Naive thymus-derived CD8-positive, alpha-beta T cell (primary cell): ENCODE measurements at regions not wholly inside any gene's neighbourhood (a gene's known extent, or its start where the extent isn't known, plus 50 kb on each side); places are given as distances from the start of the nearest gene placed in this dataset.

ENCODE experiments used
- ATAC-seq, 2 donors: fragments of 150-1000 bp; cut with Tn5 transposase in 1 of 2; sonication (Bioruptor Pico), chemical (Tn5 transposase) in 1 of 2; 1 replicate in 1 of 2; 2 replicates in 1 of 2; pipeline ENCODE4 v1.10.0; 2021; ENCODE audit warnings: mild to moderate bottlenecking in 2 of 2, moderate library complexity in 2 of 2
- POLR2A ChIA-PET: fragments of 350-600 bp; sonication (Branson Sonifier 250); formaldehyde crosslinking; loops from one replicate; lab custom pipeline; 2021; ENCODE audit warnings: antibody characterized with exemption; lab: Charles Lee
- DNase-seq, 10 donors: peaks; one replicate each; pipeline versions ENCODE4 v3.0.0 to v3.0.0-alpha.2; 2020 to 2022
- H3K27ac Mint-ChIP-seq, 10 donors: one replicate each; pipeline ENCODE4 v1.8.0; 2020 to 2022; ENCODE audit warnings: mild to moderate bottlenecking in 10 of 10, mixed read lengths in 10 of 10, moderate library complexity in 4 of 10, inconsistent platforms in 1 of 10
- H3K27me3 Mint-ChIP-seq, 5 donors: one replicate each; pipeline ENCODE4 v1.8.0; 2021 to 2022; ENCODE audit warnings: mixed read lengths in 5 of 5
- H3K36me3 Mint-ChIP-seq, 3 donors: one replicate each; pipeline ENCODE4 v1.8.0; 2020 to 2022; ENCODE audit warnings: mixed read lengths in 3 of 3, mild to moderate bottlenecking in 2 of 3, inconsistent platforms in 1 of 3
- H3K4me1 Mint-ChIP-seq, 4 donors: one replicate each; pipeline ENCODE4 v1.8.0; 2021 to 2022; ENCODE audit warnings: mixed read lengths in 4 of 4
- H3K4me3 Mint-ChIP-seq, 10 donors: one replicate each; pipeline ENCODE4 v1.8.0; 2020 to 2022; ENCODE audit warnings: mild to moderate bottlenecking in 10 of 10, mixed read lengths in 10 of 10, moderate library complexity in 6 of 10, inconsistent platforms in 1 of 10
- H3K9me3 Mint-ChIP-seq, 9 donors: one replicate each; pipeline ENCODE4 v1.8.0; 2020 to 2022; ENCODE audit warnings: mixed read lengths in 9 of 9, mild to moderate bottlenecking in 3 of 9, inconsistent platforms in 1 of 9, moderate library complexity in 1 of 9

- ATAC-seq (no peak), DNase-seq (no peak)
- Mint-ChIP-seq H3K27me3 (peaks cover 0 to 2% (median 0%) of the 10 kb centered on the region in 5 donors), H3K27ac (no peak overlapping the region), H3K9me3 (peaks cover 0 to 13% (median 3%) of the 10 kb centered on the region in 9 donors), H3K4me3 (no peak overlapping the region), H3K36me3 (no peaks in the 10 kb centered on the region), H3K4me1 (no peaks in the 10 kb centered on the region)
- POLR2A ChIA-PET, result no interaction called here
Observed at GRCh38 chr2:146908776-146909175, 936.1 kb upstream of the ACVR2A start.

- POLR2A ChIA-PET, result no interaction called here
- H3K9me3 Mint-ChIP-seq, result peaks cover 0 to 4% (median 0%) of the 10 kb centered on the region in 9 donors
- H3K27me3 Mint-ChIP-seq, result peaks cover 0 to 4% (median 0%) of the 10 kb centered on the region in 5 donors
- no peaks in the 10 kb centered on the region for H3K4me1 Mint-ChIP-seq
- no peak overlapping the region for H3K27ac Mint-ChIP-seq
- ATAC-seq, result no peak
- no peak for DNase-seq
- H3K4me3 Mint-ChIP-seq, result no peak overlapping the region
- no peaks in the 10 kb centered on the region for H3K36me3 Mint-ChIP-seq
Observed at GRCh38 chr2:146898083-146898482, 946.7 kb upstream of the ACVR2A start.

- POLR2A ChIA-PET, result no interaction called here
- no peak overlapping the region for H3K27ac Mint-ChIP-seq
- no peak for ATAC-seq
- H3K4me1 Mint-ChIP-seq, result no peaks in the 10 kb centered on the region
- no peak overlapping the region for H3K4me3 Mint-ChIP-seq
- H3K27me3 Mint-ChIP-seq, result peaks cover 0 to 4% (median 0%) of the 10 kb centered on the region in 5 donors
- no peaks in the 10 kb centered on the region for H3K36me3 Mint-ChIP-seq
- DNase-seq, result no peak
- H3K9me3 Mint-ChIP-seq, result peaks cover 0 to 7% (median 0%) of the 10 kb centered on the region in 9 donors
Observed at GRCh38 chr2:146894514-146894913, 950.3 kb upstream of the ACVR2A start.

GRCh38 chr2:146893500-146894041, 951.3 kb upstream of the ACVR2A start:
- no peaks in the 10 kb centered on the region for H3K4me1 Mint-ChIP-seq
- H3K27me3 Mint-ChIP-seq, result peaks cover 0 to 4% (median 0%) of the 10 kb centered on the region in 5 donors
- no peak overlapping the region for H3K27ac Mint-ChIP-seq
- DNase-seq, result no peak
- peaks cover 0 to 7% (median 0%) of the 10 kb centered on the region in 9 donors for H3K9me3 Mint-ChIP-seq
- no peaks in the 10 kb centered on the region for H3K36me3 Mint-ChIP-seq
- ATAC-seq, result no peak
- H3K4me3 Mint-ChIP-seq, result no peak overlapping the region
- POLR2A ChIA-PET, result no interaction called here

- ATAC-seq, result no peak
- Mint-ChIP-seq H3K27ac (no peak overlapping the region), H3K4me1 (no peaks in the 10 kb centered on the region), H3K36me3 (no peaks in the 10 kb centered on the region), H3K27me3 (no peaks in the 10 kb centered on the region), H3K9me3 (peaks cover 0 to 7% (median 0%) of the 10 kb centered on the region in 9 donors), H3K4me3 (no peak overlapping the region)
- POLR2A ChIA-PET, result no interaction called here
- no peak for DNase-seq
Observed at GRCh38 chr2:146890491-146890890, 954.3 kb upstream of the ACVR2A start.

GRCh38 chr2:146879882-146880281, 964.9 kb upstream of the ACVR2A start:
- POLR2A ChIA-PET, result no interaction called here
- Mint-ChIP-seq H3K36me3 (no peaks in the 10 kb centered on the region), H3K4me1 (no peaks in the 10 kb centered on the region), H3K27ac (no peak overlapping the region), H3K4me3 (no peak overlapping the region), H3K9me3 (peaks cover 0 to 14% (median 0%) of the 10 kb centered on the region in 9 donors), H3K27me3 (peaks cover 0 to 5% (median 0%) of the 10 kb centered on the region in 5 donors)
- ATAC-seq (no peak), DNase-seq (no peak)

- POLR2A ChIA-PET, result no interaction called here
Observed at GRCh38 chr2:146874260-146874658, 970.6 kb upstream of the ACVR2A start.

GRCh38 chr2:146873646-146874259, 971.1 kb upstream of the ACVR2A start:
- Mint-ChIP-seq H3K27ac (no peak overlapping the region), H3K36me3 (no peaks in the 10 kb centered on the region), H3K9me3 (peaks cover 0 to 7% (median 0%) of the 10 kb centered on the region in 9 donors), H3K4me1 (no peaks in the 10 kb centered on the region), H3K27me3 (peaks cover 0 to 3% (median 0%) of the 10 kb centered on the region in 5 donors), H3K4me3 (no peak overlapping the region)
- POLR2A ChIA-PET, result no interaction called here
- no peak for ATAC-seq
- DNase-seq, result no peak

More at GRCh38 chr2:146874260-146874658, 970.6 kb upstream of the ACVR2A start:
- Mint-ChIP-seq H3K27me3 (peaks cover 0 to 3% (median 0%) of the 10 kb centered on the region in 5 donors), H3K36me3 (no peaks in the 10 kb centered on the region), H3K4me1 (no peaks in the 10 kb centered on the region), H3K9me3 (peaks cover 0 to 7% (median 0%) of the 10 kb centered on the region in 9 donors), H3K4me3 (no peak overlapping the region), H3K27ac (no peak overlapping the region)
- ATAC-seq (no peak), DNase-seq (no peak)

- no peaks in the 10 kb centered on the region for H3K36me3 Mint-ChIP-seq
- H3K4me3 Mint-ChIP-seq, result no peak overlapping the region
- ATAC-seq (no peak), DNase-seq (no peak)
- peaks cover 0 to 3% (median 0%) of the 10 kb centered on the region in 5 donors for H3K27me3 Mint-ChIP-seq
- POLR2A ChIA-PET, result no interaction called here
- H3K9me3 Mint-ChIP-seq, result peaks cover 0 to 7% (median 0%) of the 10 kb centered on the region in 9 donors
- no peak overlapping the region for H3K27ac Mint-ChIP-seq
- H3K4me1 Mint-ChIP-seq, result no peaks in the 10 kb centered on the region
Observed at GRCh38 chr2:146873056-146873455, 971.8 kb upstream of the ACVR2A start.

- POLR2A ChIA-PET, result no interaction called here
- Mint-ChIP-seq H3K4me3 (no peak overlapping the region), H3K27me3 (peaks cover 0 to 3% (median 0%) of the 10 kb centered on the region in 5 donors), H3K27ac (no peak overlapping the region), H3K4me1 (no peaks in the 10 kb centered on the region), H3K9me3 (peaks cover 0 to 7% (median 2%) of the 10 kb centered on the region in 9 donors), H3K36me3 (no peaks in the 10 kb centered on the region)
- no peak for ATAC-seq
- no peak for DNase-seq
Observed at GRCh38 chr2:146870691-146871090, 974.1 kb upstream of the ACVR2A start.

GRCh38 chr2:146869328-146869727, 975.5 kb upstream of the ACVR2A start:
- no peaks in the 10 kb centered on the region for H3K36me3 Mint-ChIP-seq
- ATAC-seq (no peak), DNase-seq (no peak)
- H3K9me3 Mint-ChIP-seq, result peaks cover 2 to 18% (median 12%) of the 10 kb centered on the region in 9 donors
- no peak overlapping the region for H3K4me3 Mint-ChIP-seq
- no peaks in the 10 kb centered on the region for H3K4me1 Mint-ChIP-seq
- H3K27me3 Mint-ChIP-seq, result peaks cover 0 to 3% (median 0%) of the 10 kb centered on the region in 5 donors
- POLR2A ChIA-PET, result no interaction called here
- H3K27ac Mint-ChIP-seq, result no peak overlapping the region

- H3K4me3 Mint-ChIP-seq, result no peak overlapping the region
- peaks cover 0 to 3% (median 0%) of the 10 kb centered on the region in 5 donors for H3K27me3 Mint-ChIP-seq
- H3K9me3 Mint-ChIP-seq, result peaks cover 3 to 21% (median 12%) of the 10 kb centered on the region in 9 donors
- H3K36me3 Mint-ChIP-seq, result no peaks in the 10 kb centered on the region
- ATAC-seq (no peak), DNase-seq (no peak)
- POLR2A ChIA-PET, result no interaction called here
- no peak overlapping the region for H3K27ac Mint-ChIP-seq
- no peaks in the 10 kb centered on the region for H3K4me1 Mint-ChIP-seq
Observed at GRCh38 chr2:146868051-146868450, 976.8 kb upstream of the ACVR2A start.

- DNase-seq (no peak), ATAC-seq (no peak)
- Mint-ChIP-seq H3K4me3 (no peak overlapping the region), H3K27me3 (peaks cover 0 to 3% (median 0%) of the 10 kb centered on the region in 5 donors), H3K27ac (no peak overlapping the region), H3K4me1 (no peaks in the 10 kb centered on the region), H3K9me3 (peaks cover 3 to 21% (median 12%) of the 10 kb centered on the region in 9 donors), H3K36me3 (no peaks in the 10 kb centered on the region)
- POLR2A ChIA-PET, result no interaction called here
Observed at GRCh38 chr2:146867477-146867986, 977.3 kb upstream of the ACVR2A start.
